Natural killer cell (primary cell): ENCODE measurements at regions not wholly inside any gene's neighbourhood (a gene's known extent, or its start where the extent isn't known, plus 50 kb on each side); places are given as distances from the start of the nearest gene placed in this dataset.

ENCODE experiments used
- ATAC-seq, 3 donors: fragments of 150-1000 bp in 2 of 3; fragments of 200-7000 bp in 1 of 3; cut with Tn5 transposase; 1 replicate in 1 of 3; 2 replicates in 2 of 3; pipeline ENCODE4 v1.10.0; 2021; ENCODE audit warnings: mild to moderate bottlenecking in 2 of 3, moderate library complexity in 2 of 3
- DNase-seq, 2 donors: peaks; one replicate each; pipeline versions ENCODE4 v3.0.0 to v3.0.0-alpha.2; 2013 to 2021; ENCODE audit warnings: mixed read lengths in 1 of 2
- H3K27ac ChIP-seq: one replicate; pipeline ENCODE4 v1.5.1; 2013; ENCODE audit warnings: mild to moderate bottlenecking, low read length
- H3K27me3 ChIP-seq: one replicate; pipeline ENCODE4 v1.6.1; 2013; ENCODE audit warnings: low read length; ENCODE audit not compliant: control insufficient read depth, insufficient read depth
- H3K36me3 ChIP-seq: one replicate; pipeline ENCODE4 v1.6.1; 2013; ENCODE audit warnings: low read length; ENCODE audit not compliant: control insufficient read depth, insufficient read depth
- H3K4me1 ChIP-seq: one replicate; pipeline ENCODE4 v1.6.1; 2013; ENCODE audit warnings: low read length; ENCODE audit not compliant: control insufficient read depth, insufficient read depth
- H3K4me3 ChIP-seq: one replicate; pipeline ENCODE4 v1.5.1; 2013; ENCODE audit warnings: low read length
- H3K9me3 ChIP-seq: one replicate; pipeline ENCODE4 v1.6.1; 2013; ENCODE audit warnings: low read length; ENCODE audit not compliant: control insufficient read depth, insufficient read depth
- H3K27ac Mint-ChIP-seq, 2 donors: one replicate each; pipeline ENCODE4 v1.8.0; 2022; ENCODE audit warnings: mild to moderate bottlenecking in 2 of 2, mixed read lengths in 2 of 2, moderate library complexity in 1 of 2
- H3K27me3 Mint-ChIP-seq, 2 donors: one replicate each; pipeline ENCODE4 v1.8.0; 2022; ENCODE audit warnings: low read depth in 2 of 2, mixed read lengths in 2 of 2
- H3K36me3 Mint-ChIP-seq: one replicate; pipeline ENCODE4 v1.8.0; 2022; ENCODE audit warnings: mixed read lengths
- H3K4me1 Mint-ChIP-seq, 2 donors: one replicate each; pipeline ENCODE4 v1.8.0; 2022; ENCODE audit warnings: mixed read lengths in 2 of 2
- H3K4me3 Mint-ChIP-seq: one replicate; pipeline ENCODE4 v1.8.0; 2022; ENCODE audit warnings: mild to moderate bottlenecking, moderate library complexity, mixed read lengths
- H3K9me3 Mint-ChIP-seq, 2 donors: one replicate each; pipeline ENCODE4 v1.8.0; 2022; ENCODE audit warnings: mixed read lengths in 2 of 2
- CTCF ChIP-seq: fragments of 200-600 bp; IDR thresholded peaks from one replicate; pipeline ENCODE4 v1.8.0; 2022; ENCODE audit warnings: antibody characterized with exemption
- WGBS: methylation state at CpG from one replicate; pipeline ENCODE4 v1.1.7; 2013; ENCODE audit warnings: missing lambda C conversion rate; ENCODE audit not compliant: insufficient coverage; 5-methylcytosine and 5-hydroxymethylcytosine counted together
- intact Hi-C: fragments of 100-400 bp; cut with micrococcal nuclease; formaldehyde crosslinking; loops from one replicate; pipeline ENCODE4 v1.14.2; 2022

GRCh38 chr5:89445106-89445745, 562.2 kb upstream of the MEF2C start:
- H3K4me1 Mint-ChIP-seq = peaks cover 14 to 20% of the 10 kb centered on the region in 2 donors
- DNase-seq (no peak), ATAC-seq (no peak)
- intact Hi-C loops = no loop called here
- TF ChIP-seq CTCF = no peak
- no peaks in the 10 kb centered on the region for H3K36me3 Mint-ChIP-seq
- no peak overlapping the region for H3K4me3 Mint-ChIP-seq
- peaks cover 2% of the 10 kb centered on the region for H3K4me1 ChIP-seq
- no peaks in the 10 kb centered on the region for H3K27me3 ChIP-seq
- H3K27ac Mint-ChIP-seq = no peak overlapping the region
- peak overlapping the region; percentile 48 for H3K27ac ChIP-seq
- H3K9me3 ChIP-seq = no peaks in the 10 kb centered on the region
- H3K36me3 ChIP-seq = no peaks in the 10 kb centered on the region
- no peaks in the 10 kb centered on the region for H3K9me3 Mint-ChIP-seq
- no peak overlapping the region for H3K4me3 ChIP-seq
- H3K27me3 Mint-ChIP-seq = peaks cover 0 to 7% of the 10 kb centered on the region in 2 donors
- 74% methylated on average over 5 of the region's 5 CpGs for WGBS

GRCh38 chr5:89444088-89444487, 561.1 kb upstream of the MEF2C start:
- Histone ChIP-seq H3K4me3 (no peak overlapping the region), H3K4me1 (peaks cover 2% of the 10 kb centered on the region), H3K27ac (peak overlapping the region; percentile 25), H3K36me3 (no peaks in the 10 kb centered on the region), H3K27me3 (no peaks in the 10 kb centered on the region), H3K9me3 (no peaks in the 10 kb centered on the region)
- Mint-ChIP-seq H3K4me3 (no peak overlapping the region), H3K27ac (no peak overlapping the region), H3K9me3 (no peaks in the 10 kb centered on the region), H3K27me3 (peaks cover 0 to 7% of the 10 kb centered on the region in 2 donors), H3K36me3 (no peaks in the 10 kb centered on the region), H3K4me1 (peaks cover 14 to 20% of the 10 kb centered on the region in 2 donors)
- ATAC-seq (no peak), DNase-seq (no peak)
- 40% methylated on average over 1 of the region's 3 CpGs for WGBS
- TF ChIP-seq CTCF = no peak
- intact Hi-C loops = no loop called here

- Mint-ChIP-seq H3K4me3 (no peak overlapping the region), H3K27me3 (peaks cover 0 to 6% of the 10 kb centered on the region in 2 donors), H3K9me3 (no peaks in the 10 kb centered on the region), H3K36me3 (no peaks in the 10 kb centered on the region), H3K4me1 (peaks cover 14 to 20% of the 10 kb centered on the region in 2 donors), H3K27ac (no peak overlapping the region)
- no peaks in the 10 kb centered on the region for H3K36me3 ChIP-seq
- no peaks in the 10 kb centered on the region for H3K9me3 ChIP-seq
- no peak for DNase-seq
- no peak overlapping the region for H3K27ac ChIP-seq
- peaks cover 2% of the 10 kb centered on the region for H3K4me1 ChIP-seq
- intact Hi-C loops = no loop called here
- no peaks in the 10 kb centered on the region for H3K27me3 ChIP-seq
- no peak for TF ChIP-seq CTCF
- H3K4me3 ChIP-seq = no peak overlapping the region
- 79% methylated on average over 1 of the region's 1 CpG for WGBS
- ATAC-seq = no peak
Measured at GRCh38 chr5:89443508-89443907, 560.5 kb upstream of the MEF2C start.

DNA sequence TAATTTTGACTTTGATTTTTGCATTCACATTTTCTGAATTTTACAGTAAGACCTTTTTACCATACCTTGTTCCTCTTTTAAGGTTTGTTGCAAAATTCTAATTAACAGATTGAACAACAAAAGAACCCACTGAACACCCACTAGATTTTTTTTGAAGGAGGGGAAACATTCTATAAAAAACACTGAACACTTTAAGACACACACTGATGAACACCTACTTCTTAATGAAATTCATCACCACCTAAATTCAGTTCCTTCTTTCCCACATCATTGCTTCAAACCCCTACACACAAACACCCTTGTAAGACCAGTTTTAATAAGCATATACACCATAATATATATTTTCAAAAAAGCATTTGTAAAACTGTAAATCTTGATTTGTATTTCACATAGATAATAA, 559.0 kb upstream of the MEF2C start:
- no peaks in the 10 kb centered on the region for H3K27me3 Mint-ChIP-seq
- no peak for TF ChIP-seq CTCF
- no peaks in the 10 kb centered on the region for H3K36me3 ChIP-seq
- no peak overlapping the region for H3K4me3 Mint-ChIP-seq
- intact Hi-C loops = no loop called here
- no peak for DNase-seq
- H3K9me3 Mint-ChIP-seq = no peaks in the 10 kb centered on the region
- H3K4me3 ChIP-seq = no peak overlapping the region
- peaks cover 23 to 32% of the 10 kb centered on the region in 2 donors for H3K4me1 Mint-ChIP-seq
- H3K9me3 ChIP-seq = no peaks in the 10 kb centered on the region
- peaks cover 2% of the 10 kb centered on the region for H3K4me1 ChIP-seq
- no peak for ATAC-seq
- no peak overlapping the region for H3K27ac Mint-ChIP-seq
- no peaks in the 10 kb centered on the region for H3K27me3 ChIP-seq
- no peaks in the 10 kb centered on the region for H3K36me3 Mint-ChIP-seq
- no peak overlapping the region for H3K27ac ChIP-seq
